ENCODE measurements at regions not wholly inside any gene's neighbourhood (a gene's known extent, or its start where the extent isn't known, plus 50 kb on each side); places are given as distances from the start of the nearest gene placed in this dataset.

GRCh38 chr20:54717983-54718382 lies 242.6 kb downstream of the DOK5 start:
- no peak for TF ChIP-seq OSR1 (CRISPR knock-in tag; IDR thresholded peaks at IDR 0.05)
- TF ChIP-seq, protein P1, sequence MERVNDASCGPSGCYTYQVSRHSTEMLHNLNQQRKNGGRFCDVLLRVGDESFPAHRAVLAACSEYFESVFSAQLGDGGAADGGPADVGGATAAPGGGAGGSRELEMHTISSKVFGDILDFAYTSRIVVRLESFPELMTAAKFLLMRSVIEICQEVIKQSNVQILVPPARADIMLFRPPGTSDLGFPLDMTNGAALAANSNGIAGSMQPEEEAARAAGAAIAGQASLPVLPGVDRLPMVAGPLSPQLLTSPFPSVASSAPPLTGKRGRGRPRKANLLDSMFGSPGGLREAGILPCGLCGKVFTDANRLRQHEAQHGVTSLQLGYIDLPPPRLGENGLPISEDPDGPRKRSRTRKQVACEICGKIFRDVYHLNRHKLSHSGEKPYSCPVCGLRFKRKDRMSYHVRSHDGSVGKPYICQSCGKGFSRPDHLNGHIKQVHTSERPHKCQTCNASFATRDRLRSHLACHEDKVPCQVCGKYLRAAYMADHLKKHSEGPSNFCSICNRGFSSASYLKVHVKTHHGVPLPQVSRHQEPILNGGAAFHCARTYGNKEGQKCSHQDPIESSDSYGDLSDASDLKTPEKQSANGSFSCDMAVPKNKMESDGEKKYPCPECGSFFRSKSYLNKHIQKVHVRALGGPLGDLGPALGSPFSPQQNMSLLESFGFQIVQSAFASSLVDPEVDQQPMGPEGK (CRISPR knock-in tag; IDR thresholded peaks at IDR 0.05; ENCODE audit: borderline replicate concordance), result no peak

All from SK-N-SH treated with all-trans-retinoic acid at 6 μM for 48 hours (cell line).